ENCODE measurements at regions not wholly inside any gene's neighbourhood (a gene's known extent, or its start where the extent isn't known, plus 50 kb on each side); places are given as distances from the start of the nearest gene placed in this dataset.

GRCh38 chr4:106476741-106477140 lies 108.2 kb upstream of the GIMD1 start:
- TF ChIP-seq CTCF (IDR thresholded peaks at IDR 0.05; ENCODE audit: control extremely low read depth, extremely low read depth): no peak
- no peak for ATAC-seq (ENCODE audit: insufficient read depth, low FRiP score)
- DNase-seq: no peak

GRCh38 chr4:106473515-106473914 lies 104.9 kb upstream of the GIMD1 start:
- no peak overlapping the region for H3K4me3 ChIP-seq
- TF ChIP-seq CTCF (IDR thresholded peaks at IDR 0.05; ENCODE audit: control extremely low read depth, extremely low read depth): no peak
- 96% methylated on average over 1 of the region's 1 CpG for WGBS, 2 donors
- H3K27me3 ChIP-seq (ENCODE audit: control insufficient read depth in 3 of 3, insufficient read depth in 3 of 3, low read length in 2 of 3): no peaks in the 10 kb centered on the region
- no peak overlapping the region for H3K27ac ChIP-seq (ENCODE audit: low read depth in 1 of 2, low read length in 1 of 2)
- H3K9ac ChIP-seq (ENCODE audit: insufficient read depth in 1 of 2, low read length in 2 of 2): no peak overlapping the region
- no peak for ATAC-seq (ENCODE audit: insufficient read depth, low FRiP score)
- no peak for DNase-seq
- no peaks in the 10 kb centered on the region for H3K9me3 ChIP-seq (ENCODE audit: control insufficient read depth in 4 of 4, insufficient read depth in 3 of 4, low read length in 3 of 4)
- no peaks in the 10 kb centered on the region for H3K4me1 ChIP-seq (ENCODE audit: control insufficient read depth in 5 of 5, insufficient read depth in 5 of 5, low read length in 5 of 5)
- no peaks in the 10 kb centered on the region for H3K36me3 ChIP-seq (ENCODE audit: control insufficient read depth in 4 of 4, insufficient read depth in 4 of 4, low read length in 4 of 4)

More at GRCh38 chr4:106476741-106477140, 108.2 kb upstream of the GIMD1 start:
- Histone ChIP-seq H3K9me3 (ENCODE audit: control insufficient read depth in 4 of 4, insufficient read depth in 3 of 4, low read length in 3 of 4) (no peaks in the 10 kb centered on the region), H3K9ac (ENCODE audit: insufficient read depth in 1 of 2, low read length in 2 of 2) (no peak overlapping the region), H3K27me3 (ENCODE audit: control insufficient read depth in 3 of 3, insufficient read depth in 3 of 3, low read length in 2 of 3) (no peaks in the 10 kb centered on the region), H3K36me3 (ENCODE audit: control insufficient read depth in 4 of 4, insufficient read depth in 4 of 4, low read length in 4 of 4) (no peaks in the 10 kb centered on the region), H3K4me1 (ENCODE audit: control insufficient read depth in 5 of 5, insufficient read depth in 5 of 5, low read length in 5 of 5) (no peaks in the 10 kb centered on the region), H3K4me3 (no peak overlapping the region), H3K27ac (ENCODE audit: low read depth in 1 of 2, low read length in 1 of 2) (no peak overlapping the region)
- 46 to 73% methylated on average over 1 of the region's 1 CpG for WGBS, 2 donors

GRCh38 chr4:106471151-106471550 lies 102.6 kb upstream of the GIMD1 start:
- Histone ChIP-seq H3K4me1 (ENCODE audit: control insufficient read depth in 5 of 5, insufficient read depth in 5 of 5, low read length in 5 of 5) (no peaks in the 10 kb centered on the region), H3K36me3 (ENCODE audit: control insufficient read depth in 4 of 4, insufficient read depth in 4 of 4, low read length in 4 of 4) (no peaks in the 10 kb centered on the region), H3K9me3 (ENCODE audit: control insufficient read depth in 4 of 4, insufficient read depth in 3 of 4, low read length in 3 of 4) (no peaks in the 10 kb centered on the region), H3K9ac (ENCODE audit: insufficient read depth in 1 of 2, low read length in 2 of 2) (no peak overlapping the region), H3K4me3 (no peak overlapping the region), H3K27ac (ENCODE audit: low read depth in 1 of 2, low read length in 1 of 2) (no peak overlapping the region), H3K27me3 (ENCODE audit: control insufficient read depth in 3 of 3, insufficient read depth in 3 of 3, low read length in 2 of 3) (no peaks in the 10 kb centered on the region)
- ATAC-seq (ENCODE audit: insufficient read depth, low FRiP score) (no peak), DNase-seq (no peak)
- TF ChIP-seq CTCF (IDR thresholded peaks at IDR 0.05; ENCODE audit: control extremely low read depth, extremely low read depth): no peak
- 84 to 85% methylated on average over 7 of the region's 7 CpGs for WGBS, 2 donors

GRCh38 chr4:106463622-106464021 lies 95.0 kb upstream of the GIMD1 start:
- no peaks in the 10 kb centered on the region for H3K4me1 ChIP-seq (ENCODE audit: control insufficient read depth in 5 of 5, insufficient read depth in 5 of 5, low read length in 5 of 5)
- H3K9ac ChIP-seq (ENCODE audit: insufficient read depth in 1 of 2, low read length in 2 of 2): no peak overlapping the region
- no peak overlapping the region for H3K27ac ChIP-seq (ENCODE audit: low read depth in 1 of 2, low read length in 1 of 2)
- H3K9me3 ChIP-seq (ENCODE audit: control insufficient read depth in 4 of 4, insufficient read depth in 3 of 4, low read length in 3 of 4): no peaks in the 10 kb centered on the region
- WGBS, 2 donors: 56 to 62% methylated on average over 2 of the region's 2 CpGs
- DNase-seq: no peak
- H3K27me3 ChIP-seq (ENCODE audit: control insufficient read depth in 3 of 3, insufficient read depth in 3 of 3, low read length in 2 of 3): no peaks in the 10 kb centered on the region
- no peak overlapping the region for H3K4me3 ChIP-seq
- ATAC-seq (ENCODE audit: insufficient read depth, low FRiP score): no peak
- H3K36me3 ChIP-seq (ENCODE audit: control insufficient read depth in 4 of 4, insufficient read depth in 4 of 4, low read length in 4 of 4): no peaks in the 10 kb centered on the region
- no peak for TF ChIP-seq CTCF (IDR thresholded peaks at IDR 0.05; ENCODE audit: control extremely low read depth, extremely low read depth)

Data from lung (tissue), 11 donors.